ENCODE measurements at regions not wholly inside any gene's neighbourhood (a gene's known extent, or its start where the extent isn't known, plus 50 kb on each side); places are given as distances from the start of the nearest gene placed in this dataset.

DNA sequence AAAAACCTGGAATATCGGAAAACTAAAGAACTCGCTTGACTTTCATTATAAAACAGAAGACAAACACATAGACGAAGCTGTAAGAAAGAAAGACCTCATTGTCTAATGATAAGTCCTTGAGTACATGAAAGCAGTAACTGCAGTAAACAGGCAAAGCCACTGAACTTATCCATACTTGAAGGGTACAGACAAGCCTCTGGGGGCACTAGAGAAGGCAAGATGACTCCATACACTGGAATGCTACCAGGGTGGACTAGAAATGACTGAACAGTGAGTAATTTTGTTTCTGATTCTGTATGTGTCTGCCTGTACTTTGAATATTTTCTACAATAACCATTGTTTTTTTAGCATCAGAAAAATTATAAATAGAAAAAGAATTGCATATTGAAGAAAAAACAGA is 507.9 kb downstream of the UQCRFS1 start:
- TF ChIP-seq, protein P1, sequence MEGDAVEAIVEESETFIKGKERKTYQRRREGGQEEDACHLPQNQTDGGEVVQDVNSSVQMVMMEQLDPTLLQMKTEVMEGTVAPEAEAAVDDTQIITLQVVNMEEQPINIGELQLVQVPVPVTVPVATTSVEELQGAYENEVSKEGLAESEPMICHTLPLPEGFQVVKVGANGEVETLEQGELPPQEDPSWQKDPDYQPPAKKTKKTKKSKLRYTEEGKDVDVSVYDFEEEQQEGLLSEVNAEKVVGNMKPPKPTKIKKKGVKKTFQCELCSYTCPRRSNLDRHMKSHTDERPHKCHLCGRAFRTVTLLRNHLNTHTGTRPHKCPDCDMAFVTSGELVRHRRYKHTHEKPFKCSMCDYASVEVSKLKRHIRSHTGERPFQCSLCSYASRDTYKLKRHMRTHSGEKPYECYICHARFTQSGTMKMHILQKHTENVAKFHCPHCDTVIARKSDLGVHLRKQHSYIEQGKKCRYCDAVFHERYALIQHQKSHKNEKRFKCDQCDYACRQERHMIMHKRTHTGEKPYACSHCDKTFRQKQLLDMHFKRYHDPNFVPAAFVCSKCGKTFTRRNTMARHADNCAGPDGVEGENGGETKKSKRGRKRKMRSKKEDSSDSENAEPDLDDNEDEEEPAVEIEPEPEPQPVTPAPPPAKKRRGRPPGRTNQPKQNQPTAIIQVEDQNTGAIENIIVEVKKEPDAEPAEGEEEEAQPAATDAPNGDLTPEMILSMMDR (IDR thresholded peaks at IDR 0.05; ENCODE audit: insufficient read depth, low read length): no peak
- no peak for TF ChIP-seq REST (IDR thresholded peaks at IDR 0.05; ENCODE audit: insufficient replicate concordance, low read depth)
